ENCODE measurements at regions not wholly inside any gene's neighbourhood (a gene's known extent, or its start where the extent isn't known, plus 50 kb on each side); places are given as distances from the start of the nearest gene placed in this dataset.
"Not testable (repeated sequence)": the region's sequence is repeated elsewhere in the genome, so short reads cannot be mapped to it uniquely, and the experiment has no call there.

DNA sequence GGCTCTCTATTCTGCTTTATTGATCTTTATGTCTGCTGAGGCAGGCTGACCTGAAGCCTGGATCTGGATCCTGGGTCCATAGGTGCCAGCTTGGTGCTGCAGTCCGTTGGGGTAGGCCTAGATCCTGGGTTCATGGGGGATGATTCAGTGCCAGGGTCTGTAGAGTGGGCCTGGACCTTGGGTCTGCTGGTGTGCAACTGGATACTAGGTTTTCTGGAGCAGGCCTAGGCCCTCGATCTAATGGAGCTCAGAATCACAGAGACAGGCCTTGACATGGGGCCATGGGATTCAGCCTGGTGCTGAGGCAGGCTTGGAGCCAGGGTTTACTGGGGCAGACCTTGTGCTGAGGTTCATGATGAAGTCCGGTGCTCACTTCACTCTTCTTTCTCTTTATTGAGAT lies 358.6 kb downstream of the TEX13C start:
- no peak for DNase-seq (ENCODE audit: low spot score)

DNA sequence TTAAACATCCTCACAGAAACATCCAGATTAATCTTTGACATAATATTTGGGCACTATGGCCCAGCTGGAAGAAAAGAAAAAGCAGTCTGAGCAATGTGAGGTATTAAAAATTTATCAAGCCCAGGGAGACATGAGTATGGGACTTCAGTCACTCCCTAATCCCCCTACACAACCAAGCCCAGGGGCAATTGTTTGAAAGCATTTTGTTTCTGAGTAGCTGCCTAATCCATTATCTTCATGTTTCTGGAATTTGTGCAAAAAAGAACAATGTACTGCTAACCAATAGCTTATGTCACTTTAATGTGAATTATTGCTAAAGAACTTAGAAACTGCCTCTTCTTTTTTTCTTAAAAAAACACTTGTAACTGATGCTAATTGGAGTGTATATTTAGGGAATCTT lies 360.7 kb downstream of the TEX13C start:
- DNase-seq (ENCODE audit: low spot score) = no peak

DNA sequence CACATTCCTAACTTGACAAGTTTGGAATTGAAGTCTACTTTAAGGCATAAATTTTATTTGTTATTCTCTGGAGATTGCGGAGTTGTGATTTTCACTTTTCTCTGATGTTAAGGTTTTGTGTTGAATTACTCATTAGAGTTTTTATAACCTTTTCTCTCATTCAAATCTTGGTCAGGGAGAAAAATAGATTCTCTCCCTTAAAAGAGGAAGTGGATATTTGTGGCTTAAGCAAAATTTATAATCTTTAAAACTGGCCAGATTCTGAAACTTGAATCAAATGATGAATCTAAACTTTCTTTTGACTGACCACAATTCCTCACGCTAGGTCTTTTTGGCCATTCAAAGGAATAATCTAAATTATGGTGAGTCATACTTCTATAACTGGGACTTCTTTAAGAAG lies 361.4 kb downstream of the TEX13C start:
- no peak for DNase-seq (ENCODE audit: low spot score)

DNA sequence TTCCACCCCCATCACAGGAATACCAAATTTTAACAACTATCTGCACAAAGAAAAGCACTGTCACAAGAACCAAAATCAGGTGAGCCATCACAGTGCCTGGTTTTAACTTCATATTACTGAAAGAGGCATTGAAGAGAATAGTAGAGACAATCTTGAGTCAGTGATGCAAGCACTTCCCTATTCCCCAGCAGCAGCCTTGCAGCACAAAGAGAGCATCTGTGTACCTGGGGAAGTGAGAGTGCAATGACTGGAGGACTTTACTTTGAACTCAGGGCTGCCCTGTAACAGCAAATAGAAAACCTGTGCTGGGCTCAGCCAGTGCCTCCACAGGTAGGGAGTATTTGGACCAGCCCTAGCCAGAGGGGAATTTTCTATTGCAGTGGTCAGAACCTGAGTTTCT lies 361.8 kb downstream of the TEX13C start:
- DNase-seq (ENCODE audit: low spot score) = peak; percentile 1

DNA sequence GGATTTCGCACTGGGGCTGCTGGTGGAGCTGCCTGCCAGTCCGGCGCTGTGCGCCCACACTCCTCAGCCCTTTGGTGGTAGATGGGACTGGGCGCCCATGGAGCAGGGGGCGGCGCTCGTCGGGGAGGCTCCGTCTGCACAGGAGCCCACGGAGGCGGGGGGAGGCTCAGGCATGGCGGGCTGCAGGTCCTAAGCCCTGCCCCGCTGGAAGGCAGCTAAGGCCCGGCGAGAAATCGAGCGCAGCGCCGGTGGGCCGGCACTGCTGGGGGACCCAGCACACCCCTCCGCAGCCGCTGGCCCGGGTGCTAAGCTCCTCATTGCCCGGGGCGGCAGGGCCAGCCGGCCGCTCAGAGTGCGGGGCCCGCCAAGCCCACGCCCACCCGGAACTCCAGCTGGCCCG lies 370.9 kb downstream of the TEX13C start:
- DNase-seq (ENCODE audit: low spot score) = not testable (repeated sequence)

DNA sequence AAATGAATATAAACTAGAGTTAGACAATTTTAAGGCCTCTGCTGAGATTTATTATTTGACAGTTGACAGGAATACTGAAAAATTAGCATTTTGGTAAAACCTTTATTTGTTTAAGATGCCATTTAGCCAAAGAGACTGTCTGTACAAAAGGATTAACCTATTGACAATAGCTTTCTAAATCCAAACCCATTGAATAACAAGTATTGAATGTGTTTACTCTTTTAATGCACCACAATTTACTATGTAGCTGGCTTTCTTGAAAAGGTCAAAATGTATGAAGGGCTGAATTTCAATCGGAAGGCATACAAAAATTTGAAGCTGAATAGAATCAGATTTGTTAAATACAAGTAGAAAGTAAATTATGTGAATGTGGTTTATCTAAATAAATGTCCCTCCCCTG lies 374.5 kb downstream of the TEX13C start:
- no peak for DNase-seq (ENCODE audit: low spot score)

DNA sequence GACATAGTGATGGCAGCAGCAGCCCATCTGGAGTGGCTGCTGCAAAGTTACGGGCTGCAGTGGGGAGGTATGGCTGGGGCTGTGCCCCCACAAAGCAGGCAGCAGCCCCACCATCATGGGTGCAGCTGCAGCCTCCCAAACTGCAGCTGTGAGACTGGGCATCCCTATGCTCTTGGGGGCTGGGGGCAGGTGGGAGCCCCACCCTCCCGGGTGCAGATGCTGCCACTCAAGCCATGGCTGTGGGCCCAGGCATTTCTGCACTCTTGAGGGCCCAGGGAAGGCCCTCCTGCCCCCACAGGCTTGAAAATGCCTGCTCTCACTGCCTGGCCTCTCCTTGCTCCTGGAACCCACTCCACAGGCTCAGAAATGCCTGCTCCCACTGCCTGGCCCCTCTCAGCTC lies 389.4 kb downstream of the TEX13C start:
- DNase-seq (ENCODE audit: low spot score) = no peak

DNA sequence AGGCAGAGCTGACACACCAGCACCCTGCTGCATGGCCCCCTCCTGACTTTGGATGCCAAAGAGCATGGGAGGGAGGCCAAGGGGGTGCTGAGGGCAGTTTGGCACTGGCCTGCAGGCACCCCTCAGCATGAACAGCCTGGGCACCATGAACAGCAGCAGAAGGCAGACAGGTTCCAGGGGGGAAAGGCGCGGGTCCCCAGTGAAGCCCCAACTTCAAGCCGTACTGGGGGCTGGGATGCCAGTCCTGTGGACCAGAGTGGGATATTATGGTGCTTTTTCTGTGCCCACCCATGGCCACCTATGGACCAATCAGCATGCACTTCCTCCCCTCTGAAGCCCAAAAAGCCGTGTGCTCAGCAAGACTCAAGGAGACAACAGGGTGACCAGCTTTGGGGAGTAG lies 389.9 kb downstream of the TEX13C start:
- DNase-seq (ENCODE audit: low spot score) = no peak

DNA sequence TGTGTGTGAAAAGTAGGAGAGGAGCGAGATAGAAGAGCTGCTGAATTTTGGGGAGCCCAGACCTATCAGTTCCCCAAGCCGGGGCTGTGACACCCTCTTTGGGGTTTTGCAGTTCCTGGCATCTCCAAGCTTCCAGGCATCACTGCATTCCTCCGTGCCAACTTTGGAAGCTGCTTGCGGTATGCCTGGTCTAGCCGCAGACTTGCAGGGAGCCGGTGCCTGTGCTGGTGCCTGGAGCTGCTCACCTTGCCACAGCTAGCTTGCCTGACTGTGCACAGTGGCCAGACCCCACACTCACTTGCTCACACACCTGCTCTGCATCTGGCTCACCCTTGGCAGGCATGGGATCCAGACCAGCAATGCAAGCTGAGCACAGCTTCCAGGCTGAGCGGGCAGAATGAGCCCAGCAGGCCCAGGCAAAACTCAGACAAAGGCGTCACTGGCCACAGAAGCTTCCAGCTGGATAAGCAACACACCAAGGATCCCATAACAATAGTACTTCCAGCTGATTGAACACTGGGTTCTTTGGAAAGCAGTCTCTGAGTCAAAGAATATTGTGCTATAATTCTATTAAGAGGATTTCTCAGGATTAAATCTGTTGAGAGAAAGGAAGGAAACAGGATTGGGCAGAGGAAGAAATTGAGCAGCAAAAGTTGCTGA lies 390.9 kb downstream of the TEX13C start:
- DNase-seq (ENCODE audit: low spot score) = no peak

DNA sequence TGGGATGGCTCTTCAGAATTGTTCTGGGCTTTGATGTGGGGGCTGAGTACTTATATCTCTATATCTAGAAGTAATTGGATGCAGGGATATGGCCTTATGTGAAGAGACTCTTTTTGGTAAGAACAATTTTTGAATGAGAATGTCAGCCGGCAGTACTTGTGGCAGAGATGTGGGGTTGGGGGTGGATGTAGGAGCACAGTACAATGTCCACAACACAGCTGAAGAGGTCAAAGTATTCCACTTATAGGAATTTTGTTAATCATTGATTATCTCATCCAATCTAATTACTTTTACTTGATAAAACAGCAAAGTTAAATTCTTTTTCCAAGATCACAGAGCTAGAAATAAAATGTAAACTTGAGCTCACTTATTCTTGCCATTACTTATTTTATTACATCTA lies 391.4 kb downstream of the TEX13C start:
- DNase-seq (ENCODE audit: low spot score) = no peak

DNA sequence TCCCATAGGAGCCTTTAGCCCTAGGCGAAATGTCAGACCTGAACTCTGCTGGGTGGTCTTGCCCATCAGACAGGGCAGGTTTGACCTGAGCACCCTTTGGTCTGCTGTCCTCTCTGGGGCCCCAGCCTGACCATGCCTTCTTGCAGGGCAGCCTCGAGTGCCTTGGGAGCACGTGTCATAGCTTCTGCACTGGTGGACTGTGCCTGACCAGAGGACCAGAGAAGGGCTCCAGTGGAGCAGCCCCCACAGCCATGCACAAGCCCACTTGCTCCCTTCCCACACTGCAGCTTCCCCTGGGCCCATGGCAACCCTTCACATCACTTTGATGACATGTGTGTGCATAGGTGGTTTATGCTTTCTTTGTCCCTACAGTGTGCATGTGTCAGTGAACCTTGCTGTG lies 394.0 kb downstream of the TEX13C start:
- DNase-seq (ENCODE audit: low spot score) = no peak

DNA sequence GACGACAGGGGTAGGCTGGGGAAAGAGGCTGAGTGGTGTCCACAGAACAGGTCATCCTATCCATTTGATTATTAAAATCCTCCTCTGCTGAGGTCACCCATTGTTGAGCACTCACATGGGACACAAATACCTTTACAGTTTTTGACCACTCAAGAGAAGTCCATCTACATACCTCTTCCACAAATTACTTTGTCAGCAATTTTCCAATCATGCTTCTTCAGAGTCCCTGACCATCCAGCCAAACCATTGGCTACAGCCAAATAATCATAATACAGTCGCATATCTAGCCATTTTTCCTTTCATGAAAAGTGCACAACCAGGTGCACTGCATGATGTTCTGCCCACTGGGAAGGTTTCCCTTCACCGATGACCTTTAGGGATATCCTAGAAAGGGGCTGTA lies 407.4 kb downstream of the TEX13C start:
- no peak for DNase-seq (ENCODE audit: low spot score)

DNA sequence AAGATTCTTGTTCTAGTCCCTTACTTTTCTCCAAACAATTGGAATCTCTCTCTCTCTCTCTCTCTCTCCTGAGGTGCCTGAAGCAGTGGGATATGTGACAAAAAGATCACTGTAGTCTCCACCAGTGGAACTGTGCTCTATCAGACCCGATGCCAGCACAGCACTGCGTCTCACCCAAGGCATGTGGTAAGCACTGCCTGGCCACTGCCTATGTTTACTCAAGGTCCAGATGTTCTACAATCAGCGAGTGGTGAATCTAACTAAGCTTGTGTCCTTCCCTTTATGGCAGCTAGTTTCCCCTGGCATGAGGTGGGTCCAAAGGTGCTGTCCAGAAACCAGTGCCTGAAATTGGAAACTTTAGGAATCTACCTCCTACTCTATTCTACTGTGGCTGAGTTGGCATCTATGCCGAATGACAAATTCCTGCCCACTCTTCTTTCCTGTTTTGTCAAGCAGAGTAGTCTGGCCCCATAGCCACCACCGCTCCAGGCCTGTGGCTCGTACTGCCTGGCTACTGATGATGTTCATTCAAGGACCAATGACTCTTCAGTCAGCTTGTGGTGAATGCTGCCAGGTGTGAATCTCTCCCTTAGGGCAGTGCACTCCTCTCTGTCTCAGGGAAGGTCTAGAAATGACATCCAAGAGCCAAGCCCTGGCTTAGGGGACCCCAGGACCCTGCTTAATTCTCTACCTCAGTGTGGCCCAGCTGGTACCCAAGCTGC lies 416.5 kb downstream of the TEX13C start:
- DNase-seq (ENCODE audit: low spot score) = no peak

DNA sequence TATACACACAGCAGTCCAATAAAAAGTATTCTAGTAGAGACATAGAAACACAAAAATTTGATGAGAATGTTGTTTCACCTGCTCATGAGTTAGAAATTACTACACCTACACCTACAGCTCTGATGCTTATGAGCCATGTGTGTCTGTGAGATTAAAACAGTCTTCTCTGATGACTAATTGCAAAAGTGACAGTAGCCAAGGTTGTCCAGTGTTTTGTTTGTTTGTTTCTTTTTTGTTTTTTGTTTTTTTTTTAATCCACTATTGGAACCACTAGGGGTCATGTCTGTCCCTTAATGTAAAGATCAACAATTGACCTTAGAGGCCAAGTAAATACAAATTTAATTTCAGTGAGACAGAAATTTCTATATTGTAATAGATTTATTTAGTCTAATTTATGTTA lies 423.1 kb downstream of the TEX13C start:
- no peak for DNase-seq (ENCODE audit: low spot score)

DNA sequence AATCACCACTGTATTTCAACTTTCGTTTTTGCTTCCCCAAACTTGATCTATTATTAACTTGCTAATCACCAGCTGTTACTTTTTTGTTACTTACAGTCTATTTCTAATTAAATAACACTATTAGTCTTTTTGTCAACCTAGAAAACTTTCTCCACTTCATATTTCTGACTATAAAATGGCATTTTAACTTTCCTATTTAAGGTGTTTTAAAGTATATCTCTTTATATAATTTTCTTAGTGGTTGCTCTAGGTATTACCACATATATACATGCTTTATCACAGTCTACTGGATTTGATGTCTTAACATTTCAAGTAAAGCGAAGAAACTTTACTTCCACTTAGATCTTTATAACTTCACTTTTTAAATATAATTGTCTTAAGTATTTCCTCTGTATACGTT lies 421.2 kb downstream of the DCAF12L2 start:
- no peak for DNase-seq (ENCODE audit: low spot score)

DNA sequence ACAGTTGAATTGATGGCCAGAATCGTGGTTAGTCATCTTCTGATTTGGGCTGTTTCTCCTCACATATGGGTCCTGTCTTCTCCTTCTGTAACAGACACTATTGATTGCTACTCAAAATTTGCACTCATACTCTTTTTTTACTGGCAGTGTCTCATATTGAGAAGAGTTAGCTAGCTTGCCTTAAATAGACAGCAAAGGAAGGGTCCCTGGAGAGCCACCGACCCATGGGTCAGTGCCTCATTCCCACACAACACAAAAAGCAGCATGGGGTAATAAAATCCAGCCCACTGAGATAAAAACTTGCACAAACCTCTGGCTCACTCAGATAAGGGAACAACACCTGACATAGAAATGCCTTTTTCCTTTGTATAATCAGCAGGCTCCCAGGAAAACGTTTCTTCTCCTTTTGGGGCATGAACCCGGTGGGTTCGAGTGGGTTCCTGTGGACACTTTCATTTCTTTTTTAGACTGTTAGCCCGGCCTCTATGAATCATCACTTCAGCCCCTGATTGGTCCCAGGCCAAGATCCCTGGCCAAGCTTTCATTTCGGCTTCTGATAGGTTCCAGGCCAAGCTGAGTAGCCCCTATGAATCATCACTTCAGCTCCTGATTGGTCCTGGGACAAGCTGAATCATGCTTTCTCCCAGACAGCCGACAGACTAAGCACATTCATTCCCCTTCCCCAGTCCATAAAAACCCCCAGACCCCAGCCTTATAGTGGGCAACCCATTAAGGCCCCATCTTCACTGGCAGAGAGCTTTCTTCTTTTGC lies 408.1 kb downstream of the DCAF12L2 start:
- no peak for DNase-seq (ENCODE audit: low spot score)

DNA sequence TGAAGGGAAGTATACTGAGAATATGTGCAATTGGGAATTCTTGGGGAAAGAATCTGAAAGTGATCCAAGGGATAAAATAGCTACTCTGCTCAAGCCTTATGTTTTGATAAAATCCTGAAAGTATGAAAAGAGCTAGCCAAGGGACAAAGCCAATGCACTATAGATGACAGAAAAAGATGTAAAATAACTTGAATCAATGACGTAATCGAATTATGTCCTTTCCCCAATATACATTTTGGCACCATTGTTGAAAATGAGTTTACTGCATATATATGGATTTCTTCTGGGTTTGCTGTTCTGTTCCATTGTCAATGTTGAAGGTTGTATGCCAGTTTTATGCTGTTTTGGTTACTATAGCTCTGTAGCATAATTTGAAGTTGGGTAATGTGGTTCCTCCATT lies 407.3 kb downstream of the DCAF12L2 start:
- no peak for DNase-seq (ENCODE audit: low spot score)

DNA sequence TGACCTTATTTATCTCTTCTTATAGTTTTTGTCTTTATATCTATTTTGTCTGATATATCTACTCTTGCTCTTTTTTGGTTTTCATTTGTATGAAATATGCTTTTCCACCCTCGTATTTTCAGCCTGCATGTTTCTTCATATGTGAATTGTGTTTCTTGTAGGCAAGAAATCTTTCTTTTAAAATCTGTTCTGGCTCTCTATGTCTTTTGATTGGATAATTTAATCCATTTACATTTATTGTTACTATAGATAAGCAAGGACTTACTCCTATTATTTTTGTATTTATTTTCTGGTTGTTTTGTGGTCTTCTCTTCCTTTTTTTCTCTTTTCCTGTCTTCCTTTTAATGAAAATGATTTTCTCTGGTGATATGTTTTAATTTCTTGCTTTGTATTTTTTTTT lies 403.1 kb downstream of the DCAF12L2 start:
- DNase-seq (ENCODE audit: low spot score) = no peak

DNA sequence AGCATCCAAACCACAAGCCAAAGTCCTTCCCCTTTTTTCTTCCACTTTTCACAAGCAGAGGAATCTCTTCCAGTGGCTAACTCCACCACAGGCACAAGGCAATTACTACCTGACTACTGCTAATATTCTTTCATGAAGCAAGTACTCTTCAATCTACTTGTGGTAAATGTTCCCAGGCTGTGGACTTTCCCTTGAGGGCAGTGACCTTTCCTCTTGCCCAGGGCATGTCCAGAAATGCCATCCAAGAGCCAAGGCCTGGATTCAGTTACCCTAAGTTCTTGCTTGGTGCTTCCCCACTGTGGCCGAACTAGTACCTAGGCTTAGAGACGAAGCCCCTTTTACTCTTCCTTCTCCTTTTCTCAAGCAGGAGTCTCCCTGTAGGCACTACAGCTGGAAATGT lies 400.7 kb downstream of the DCAF12L2 start:
- no peak for DNase-seq (ENCODE audit: low spot score)

DNA sequence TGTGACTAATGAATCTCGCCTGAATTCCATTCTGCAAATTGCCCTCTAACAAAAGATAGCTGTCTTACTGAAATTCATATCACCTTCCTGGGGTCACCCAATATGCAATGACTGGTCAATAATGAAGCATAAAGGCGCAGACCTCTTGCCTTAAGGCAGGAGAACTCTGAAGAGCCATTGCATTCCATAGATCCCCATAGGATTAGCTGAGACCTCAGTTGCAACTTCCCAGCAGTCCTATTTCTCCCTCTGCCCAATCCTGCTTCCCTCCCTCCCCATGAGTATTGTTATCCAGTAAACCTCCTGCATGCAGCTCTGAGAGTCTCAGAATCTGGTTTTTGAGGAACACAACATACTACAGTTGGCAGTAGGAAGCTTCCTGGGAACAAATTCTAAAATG lies 396.5 kb downstream of the DCAF12L2 start:
- no peak for DNase-seq (ENCODE audit: low spot score)

DNA sequence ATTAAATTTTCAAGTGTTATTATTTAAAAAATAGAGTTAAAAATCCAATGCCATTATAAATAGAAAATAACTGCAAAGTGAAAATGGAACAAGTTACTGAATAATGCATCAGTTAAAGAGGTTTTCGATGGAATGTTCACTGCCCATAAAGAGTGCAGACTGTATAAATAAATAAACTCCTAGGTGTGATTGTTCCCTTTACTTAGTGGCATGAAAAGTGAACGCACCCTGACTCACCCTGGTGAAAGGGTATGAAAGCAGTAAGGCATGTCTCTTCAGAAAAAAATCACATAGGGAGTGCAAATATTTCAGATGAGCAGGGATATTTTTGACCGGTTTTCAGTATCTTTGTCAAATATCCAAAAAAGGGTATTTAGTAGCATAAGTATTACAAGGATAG lies 387.8 kb downstream of the DCAF12L2 start:
- DNase-seq (ENCODE audit: low spot score) = no peak

DNA sequence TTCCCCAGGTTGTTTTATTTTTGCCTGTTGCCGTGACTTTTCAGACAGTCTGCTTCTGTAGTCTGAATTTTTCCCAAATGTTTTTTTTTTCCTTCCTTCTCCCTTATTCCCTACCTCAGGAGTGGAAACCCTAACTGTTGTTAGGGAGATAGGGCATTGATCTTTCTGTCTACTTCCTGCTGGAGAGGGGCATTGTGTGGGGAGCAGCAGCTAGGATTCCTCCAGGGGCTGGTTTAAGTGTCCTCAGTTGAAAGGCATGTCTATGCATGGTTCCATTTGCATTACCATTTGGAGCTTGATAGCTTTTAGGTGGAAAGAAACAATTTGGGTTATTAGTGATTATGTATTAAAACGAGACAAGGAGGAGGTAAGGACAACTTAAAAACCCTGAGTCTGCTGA lies 383.9 kb downstream of the DCAF12L2 start:
- DNase-seq (ENCODE audit: low spot score) = no peak

DNA sequence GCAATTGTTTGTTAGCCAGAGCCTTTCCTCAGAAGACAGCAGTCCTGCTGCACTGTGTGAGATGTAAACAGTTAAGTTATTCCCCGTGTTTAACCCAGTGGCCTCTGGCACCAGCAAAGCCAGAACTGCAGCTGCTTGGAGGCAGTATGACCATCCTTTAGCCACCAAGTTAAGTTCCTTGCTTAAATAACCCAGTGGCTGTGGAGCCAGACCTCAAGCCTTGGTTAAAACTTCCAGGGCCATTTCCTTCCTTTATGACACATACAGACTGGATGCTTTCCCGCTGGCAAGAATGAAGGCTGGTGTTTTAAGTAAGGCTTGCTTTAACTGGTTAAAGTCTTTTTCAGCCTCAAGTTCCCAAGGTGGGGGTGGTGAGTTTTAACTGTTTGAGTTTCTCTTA lies 379.8 kb downstream of the DCAF12L2 start:
- no peak for DNase-seq (ENCODE audit: low spot score)
